ENCODE measurements at regions not wholly inside any gene's neighbourhood (a gene's known extent, or its start where the extent isn't known, plus 50 kb on each side); places are given as distances from the start of the nearest gene placed in this dataset.

DNA sequence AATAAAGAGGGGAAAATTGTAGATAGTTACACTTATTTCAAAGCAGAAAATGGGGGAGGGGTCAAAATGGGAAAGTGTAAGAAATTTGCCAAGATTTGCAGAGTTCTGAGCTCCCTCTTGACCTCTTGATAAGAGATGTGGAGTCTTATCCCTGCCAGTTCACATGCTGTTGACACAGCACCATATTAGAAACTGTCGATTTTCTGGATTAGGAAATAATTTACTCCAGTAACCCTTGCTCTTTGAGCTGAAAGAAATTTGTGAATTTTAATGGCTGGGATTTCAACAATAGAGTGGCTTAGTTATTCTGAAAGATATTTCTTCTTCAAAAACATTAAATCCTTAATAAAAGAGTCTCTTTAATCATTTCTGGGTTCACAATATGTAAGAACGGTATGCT, 306.2 kb upstream of the CNTN4 start:
- BruUV-seq (replicated peaks), result no TSS peak
- DNase-seq (ENCODE audit: low read depth, low spot score), result no peak

DNA sequence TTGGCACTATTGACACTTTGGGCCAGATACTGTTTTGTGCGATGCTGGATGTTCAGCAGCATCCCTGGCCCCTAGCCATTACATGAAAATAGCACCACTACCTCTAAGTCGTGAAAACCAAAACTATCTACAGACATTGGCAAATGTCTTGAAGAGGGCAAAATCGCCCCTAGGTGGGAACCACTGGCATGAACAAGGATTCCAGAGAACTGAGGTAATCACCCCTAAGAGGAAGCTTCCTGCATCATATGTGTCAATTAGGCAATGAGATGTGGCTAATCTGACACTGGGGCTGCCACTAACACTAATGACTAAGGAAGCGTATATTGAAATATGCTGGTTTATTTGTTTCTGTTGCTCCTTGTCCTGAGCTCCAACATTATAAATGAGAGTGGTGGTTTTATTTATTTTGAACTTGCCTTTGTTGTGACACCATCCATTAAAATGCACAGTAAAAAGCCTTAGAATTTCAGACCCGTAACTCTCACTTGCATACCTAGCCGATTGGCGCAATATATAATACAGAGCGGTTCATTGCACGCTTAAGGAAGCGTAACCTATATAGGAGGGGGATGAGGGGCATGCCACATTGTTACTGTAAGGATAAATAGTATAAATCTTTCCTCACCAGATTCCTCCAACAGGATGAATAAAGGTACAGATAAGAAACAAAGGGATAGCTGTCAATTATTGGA, 299.8 kb upstream of the CNTN4 start:
- DNase-seq (ENCODE audit: low read depth, low spot score) (no peak), FAIRE-seq (no peak)
- POLR2A ChIA-PET, result no interaction called here
- Histone ChIP-seq H3K4me1 (ENCODE audit: control insufficient read depth, extremely low read depth, insufficient read depth, low read length) (no peaks in the 10 kb centered on the region), H3K9me1 (replicated peaks; ENCODE audit: control insufficient read depth, extremely low read depth, insufficient read depth, low read length) (no peaks in the 10 kb centered on the region), H3K4me2 (ENCODE audit: insufficient read depth, low read length) (no peak overlapping the region), H3K79me2 (ENCODE audit: control insufficient read depth, insufficient read depth, low read length) (no peaks in the 10 kb centered on the region), H3K4me3 (replicated peaks in 1 of 3; ENCODE audit: insufficient read depth in 1 of 3, low read depth in 1 of 3, low read length in 3 of 3) (no peak overlapping the region), H3K9me3 (replicated peaks; ENCODE audit: control insufficient read depth, insufficient read depth, low read length) (peaks cover 5% of the 10 kb centered on the region), H3K27me3 (ENCODE audit: control insufficient read depth in 2 of 2, insufficient read depth in 2 of 2, low read length in 2 of 2) (no peaks in the 10 kb centered on the region), H3K9ac (replicated peaks; ENCODE audit: extremely low read depth, insufficient read depth, low read length) (no peak overlapping the region), H3K36me3 (ENCODE audit: control insufficient read depth in 2 of 2, extremely low read depth in 1 of 2, insufficient read depth in 2 of 2, low read length in 2 of 2) (no peaks in the 10 kb centered on the region), H3K27ac (ENCODE audit: insufficient read depth, low read depth, low read length) (no peak overlapping the region), H4K20me1 (replicated peaks; ENCODE audit: control insufficient read depth, extremely low read depth, insufficient read depth, low read length) (no peaks in the 10 kb centered on the region), H2AFZ (ENCODE audit: low read depth, low read length) (no peak overlapping the region)
- TF ChIP-seq FOS (IDR thresholded peaks at IDR 0.05; ENCODE audit: borderline replicate concordance, insufficient read depth, low read length) (no peak), GATA2 (IDR thresholded peaks at IDR 0.05; ENCODE audit: insufficient read depth, insufficient read length, low read depth, low read length) (no peak), MYC (IDR thresholded peaks at IDR 0.05; ENCODE audit: low read depth, low read length) (no peak)
- intact Hi-C loops (cut with micrococcal nuclease) (no loop called here), dilution Hi-C loops (cut with MboI; ENCODE audit: extremely low pct_ligation_motif_present, low sequenced_read_pairs) (no loop called here)
- CTCF ChIA-PET, result no interaction called here
- BruUV-seq (replicated peaks), result no TSS peak

More for the DNA sequence above, 306.2 kb upstream of the CNTN4 start:
- Histone ChIP-seq H3K9ac (replicated peaks; ENCODE audit: extremely low read depth, insufficient read depth, low read length) (no peak overlapping the region), H3K27me3 (ENCODE audit: control insufficient read depth in 2 of 2, insufficient read depth in 2 of 2, low read length in 2 of 2) (no peaks in the 10 kb centered on the region), H3K9me1 (replicated peaks; ENCODE audit: control insufficient read depth, extremely low read depth, insufficient read depth, low read length) (no peaks in the 10 kb centered on the region), H3K4me1 (ENCODE audit: control insufficient read depth, extremely low read depth, insufficient read depth, low read length) (no peaks in the 10 kb centered on the region), H4K20me1 (replicated peaks; ENCODE audit: control insufficient read depth, extremely low read depth, insufficient read depth, low read length) (no peaks in the 10 kb centered on the region), H3K79me2 (ENCODE audit: control insufficient read depth, insufficient read depth, low read length) (no peaks in the 10 kb centered on the region), H3K4me2 (ENCODE audit: insufficient read depth, low read length) (no peak overlapping the region), H2AFZ (ENCODE audit: low read depth, low read length) (no peak overlapping the region), H3K36me3 (ENCODE audit: control insufficient read depth in 2 of 2, extremely low read depth in 1 of 2, insufficient read depth in 2 of 2, low read length in 2 of 2) (no peaks in the 10 kb centered on the region), H3K4me3 (replicated peaks in 1 of 3; ENCODE audit: insufficient read depth in 1 of 3, low read depth in 1 of 3, low read length in 3 of 3) (no peak overlapping the region), H3K27ac (ENCODE audit: insufficient read depth, low read depth, low read length) (no peak overlapping the region), H3K9me3 (replicated peaks; ENCODE audit: control insufficient read depth, insufficient read depth, low read length) (peaks cover 3% of the 10 kb centered on the region)
- FAIRE-seq, result no peak
- ChIA-PET CTCF (interaction anchor here (0.5 kb wide), 1 partner anchor 1464 kb away, joined by 3 read pairs; no protein-coding TSS in a partner anchor), POLR2A (no interaction called here)
- dilution Hi-C loops (cut with MboI; ENCODE audit: extremely low pct_ligation_motif_present, low sequenced_read_pairs), result no loop called here
- intact Hi-C loops (cut with micrococcal nuclease), result loop anchor here (5.0 kb wide), 1 partner anchor 1625 kb away; no protein-coding TSS in a partner anchor
- TF ChIP-seq, protein P1, sequence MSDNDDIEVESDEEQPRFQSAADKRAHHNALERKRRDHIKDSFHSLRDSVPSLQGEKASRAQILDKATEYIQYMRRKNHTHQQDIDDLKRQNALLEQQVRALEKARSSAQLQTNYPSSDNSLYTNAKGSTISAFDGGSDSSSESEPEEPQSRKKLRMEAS (IDR thresholded peaks at IDR 0.05; ENCODE audit: insufficient read depth, insufficient read length), result no peak
- no peak for TF ChIP-seq GATA2 (IDR thresholded peaks at IDR 0.05; ENCODE audit: insufficient read depth, insufficient read length, low read depth, low read length)
